ENCODE measurements at regions not wholly inside any gene's neighbourhood (a gene's known extent, or its start where the extent isn't known, plus 50 kb on each side); places are given as distances from the start of the nearest gene placed in this dataset.

GRCh38 chr1:182288749-182289604 is 102.6 kb downstream of the GLUL start (continued):
- no peak for TF ChIP-seq RAD51 (IDR thresholded peaks at IDR 0.05; ENCODE audit: borderline replicate concordance)
- no peak for TF ChIP-seq NFYC (CRISPR knock-in tag; IDR thresholded peaks at IDR 0.05)
- TF ChIP-seq ZNF747 (CRISPR knock-in tag; IDR thresholded peaks at IDR 0.05; ENCODE audit: borderline replicate concordance), result 0 out of 2 replicates have a peak, but pooled peaks have one; percentile 37
- TF ChIP-seq SMAD9 (CRISPR knock-in tag; IDR thresholded peaks at IDR 0.05), result no peak
- peak; percentile 93 for TF ChIP-seq MEF2D (CRISPR knock-in tag; IDR thresholded peaks at IDR 0.05)
- TF ChIP-seq ZNF790 (CRISPR knock-in tag; IDR thresholded peaks at IDR 0.05; ENCODE audit: borderline replicate concordance), result no peak
- TF ChIP-seq ZNF501 (CRISPR knock-in tag; IDR thresholded peaks at IDR 0.05), result peak; percentile 62
- peak; percentile 59 for TF ChIP-seq ZBTB26 (CRISPR knock-in tag; IDR thresholded peaks at IDR 0.05; ENCODE audit: borderline replicate concordance)
- no peak; the same call in 1 of the 2 replicates for TF ChIP-seq REPIN1 (CRISPR knock-in tag; IDR thresholded peaks at IDR 0.05; ENCODE audit: borderline replicate concordance, low read depth)
- peak; percentile 84; the same call in 1 of the 2 replicates for TF ChIP-seq ZNF710 (CRISPR knock-in tag; IDR thresholded peaks at IDR 0.05; ENCODE audit: borderline replicate concordance)
- TF ChIP-seq PAWR (CRISPR knock-in tag; IDR thresholded peaks at IDR 0.05; ENCODE audit: borderline replicate concordance), result no peak
- TF ChIP-seq, protein P1, sequence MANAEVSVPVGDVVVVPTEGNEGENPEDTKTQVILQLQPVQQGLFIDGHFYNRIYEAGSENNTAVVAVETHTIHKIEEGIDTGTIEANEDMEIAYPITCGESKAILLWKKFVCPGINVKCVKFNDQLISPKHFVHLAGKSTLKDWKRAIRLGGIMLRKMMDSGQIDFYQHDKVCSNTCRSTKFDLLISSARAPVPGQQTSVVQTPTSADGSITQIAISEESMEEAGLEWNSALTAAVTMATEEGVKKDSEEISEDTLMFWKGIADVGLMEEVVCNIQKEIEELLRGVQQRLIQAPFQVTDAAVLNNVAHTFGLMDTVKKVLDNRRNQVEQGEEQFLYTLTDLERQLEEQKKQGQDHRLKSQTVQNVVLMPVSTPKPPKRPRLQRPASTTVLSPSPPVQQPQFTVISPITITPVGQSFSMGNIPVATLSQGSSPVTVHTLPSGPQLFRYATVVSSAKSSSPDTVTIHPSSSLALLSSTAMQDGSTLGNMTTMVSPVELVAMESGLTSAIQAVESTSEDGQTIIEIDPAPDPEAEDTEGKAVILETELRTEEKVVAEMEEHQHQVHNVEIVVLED (CRISPR knock-in tag; IDR thresholded peaks at IDR 0.05; ENCODE audit: borderline replicate concordance), result no peak
- no peak for TF ChIP-seq HHEX (CRISPR knock-in tag; IDR thresholded peaks at IDR 0.05)
- TF ChIP-seq ERF (CRISPR knock-in tag; IDR thresholded peaks at IDR 0.05), result peak; percentile 65; the same call in 1 of the 2 replicates
- 0 out of 2 replicates have a peak, but pooled peaks have one; percentile 44 for TF ChIP-seq CCDC6 (CRISPR knock-in tag; IDR thresholded peaks at IDR 0.05)
- no peak for TF ChIP-seq ZNF446 (CRISPR knock-in tag; IDR thresholded peaks at IDR 0.05)
- no peak; the same call in 1 of the 2 replicates for TF ChIP-seq MBD4 (IDR thresholded peaks at IDR 0.05; ENCODE audit: borderline replicate concordance, low read length)
- TF ChIP-seq, protein P2, sequence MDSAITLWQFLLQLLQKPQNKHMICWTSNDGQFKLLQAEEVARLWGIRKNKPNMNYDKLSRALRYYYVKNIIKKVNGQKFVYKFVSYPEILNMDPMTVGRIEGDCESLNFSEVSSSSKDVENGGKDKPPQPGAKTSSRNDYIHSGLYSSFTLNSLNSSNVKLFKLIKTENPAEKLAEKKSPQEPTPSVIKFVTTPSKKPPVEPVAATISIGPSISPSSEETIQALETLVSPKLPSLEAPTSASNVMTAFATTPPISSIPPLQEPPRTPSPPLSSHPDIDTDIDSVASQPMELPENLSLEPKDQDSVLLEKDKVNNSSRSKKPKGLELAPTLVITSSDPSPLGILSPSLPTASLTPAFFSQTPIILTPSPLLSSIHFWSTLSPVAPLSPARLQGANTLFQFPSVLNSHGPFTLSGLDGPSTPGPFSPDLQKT (CRISPR knock-in tag; IDR thresholded peaks at IDR 0.05; ENCODE audit: borderline replicate concordance), result no peak
- TF ChIP-seq ARNT2 (CRISPR knock-in tag; IDR thresholded peaks at IDR 0.05; ENCODE audit: low read depth), result no peak
- TF ChIP-seq CSRNP2 (CRISPR knock-in tag; conservative IDR thresholded peaks at IDR 0.05; ENCODE audit: low read depth), result no peak
- TF ChIP-seq HOXD1 (CRISPR knock-in tag; IDR thresholded peaks at IDR 0.05), result peak; percentile 51; the same call in 1 of the 2 replicates
- TF ChIP-seq ZSCAN12 (CRISPR knock-in tag; IDR thresholded peaks at IDR 0.05), result no peak
